H1 (cell line): ENCODE measurements at regions not wholly inside any gene's neighbourhood (a gene's known extent, or its start where the extent isn't known, plus 50 kb on each side); places are given as distances from the start of the nearest gene placed in this dataset.

Experiments used
- BCL11A ChIP-seq, 2 experiments: IDR thresholded peaks; one replicate each; pipeline ENCODE4 v1.6.1; 2011; ENCODE audit warnings: low read depth in 2 of 2, low read length in 2 of 2, mild to moderate bottlenecking in 2 of 2
- EP300 ChIP-seq, 2 experiments: IDR thresholded peaks; 1 replicate in 1 of 2; 2 replicates in 1 of 2; pipeline ENCODE4 v1.6.1; 2011 to 2012; ENCODE audit warnings: low read depth in 2 of 2, low read length in 2 of 2, mild to moderate bottlenecking in 2 of 2, borderline replicate concordance in 1 of 2, inconsistent platforms in 1 of 2, moderate library complexity in 1 of 2
- POLR2A ChIP-seq, 2 experiments: IDR thresholded peaks; 1 replicate in 1 of 2; 2 replicates in 1 of 2; pipeline ENCODE4 v1.6.1; 2011; ENCODE audit warnings: low read depth in 2 of 2, low read length in 2 of 2, mild to moderate bottlenecking in 2 of 2; ENCODE audit errors: control extremely low read depth in 1 of 2
- SIRT6 ChIP-seq: IDR thresholded peaks from one replicate; pipeline ENCODE4 v1.7.1; 2012; ENCODE audit warnings: low read length, inconsistent platforms
- YY1 ChIP-seq: IDR thresholded peaks from 2 replicates; pipeline ENCODE4 v1.6.1; 2011; ENCODE audit warnings: low read depth, mild to moderate bottlenecking, low read length

- no peak for TF ChIP-seq EP300 (IDR thresholded peaks at IDR 0.05; ENCODE audit: borderline replicate concordance in 1 of 2, low read depth in 2 of 2, low read length in 2 of 2)
- no peak for TF ChIP-seq SIRT6
- no peak for TF ChIP-seq BCL11A (IDR thresholded peaks at IDR 0.05; ENCODE audit: low read depth in 2 of 2, low read length in 2 of 2)
- no peak for TF ChIP-seq YY1
- TF ChIP-seq POLR2A (IDR thresholded peaks at IDR 0.05; ENCODE audit: control extremely low read depth in 1 of 2, low read depth in 2 of 2, low read length in 2 of 2) = no peak
Measured at GRCh38 chr15:53033709-53034108, 243.6 kb upstream of the ONECUT1 start (continued).
